T-helper 1 cell treated with Interleukin-12 subunit alpha and Interleukin-12 subunit beta and Interleukin-4 antibody, amounts not matched to agents 30 ng/mL and 1 ng/mL, for 36 hours (primary cell): ENCODE measurements at regions not wholly inside any gene's neighbourhood (a gene's known extent, or its start where the extent isn't known, plus 50 kb on each side); places are given as distances from the start of the nearest gene placed in this dataset.
"Not testable (repeated sequence)": the region's sequence is repeated elsewhere in the genome, so short reads cannot be mapped to it uniquely, and the experiment has no call there.

ENCODE experiments used
- intact Hi-C: fragments of 100-400 bp; cut with micrococcal nuclease; formaldehyde crosslinking; loops from one replicate; pipeline ENCODE4 v1.15.1; 2024

DNA sequence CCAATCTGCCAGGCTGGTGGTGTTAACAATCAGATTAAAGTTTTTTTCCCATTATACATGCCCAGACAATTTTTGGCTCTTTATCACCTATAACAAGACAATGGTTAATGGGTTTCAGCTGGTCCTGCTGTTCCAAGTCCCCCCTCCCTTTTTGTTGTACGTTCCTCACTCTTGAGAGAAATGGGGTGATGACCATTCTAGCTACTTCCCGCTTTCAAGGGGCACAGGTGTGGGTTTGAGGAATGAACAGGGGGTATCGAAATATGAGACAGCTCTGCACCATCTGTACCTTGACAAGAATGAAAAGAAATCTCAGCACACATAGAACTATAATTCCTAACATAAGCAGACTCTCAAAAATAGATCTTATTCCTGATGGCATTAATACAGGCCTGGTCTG lies 326.8 kb downstream of the PTPRU start:
- intact Hi-C loops, result no loop called here

DNA sequence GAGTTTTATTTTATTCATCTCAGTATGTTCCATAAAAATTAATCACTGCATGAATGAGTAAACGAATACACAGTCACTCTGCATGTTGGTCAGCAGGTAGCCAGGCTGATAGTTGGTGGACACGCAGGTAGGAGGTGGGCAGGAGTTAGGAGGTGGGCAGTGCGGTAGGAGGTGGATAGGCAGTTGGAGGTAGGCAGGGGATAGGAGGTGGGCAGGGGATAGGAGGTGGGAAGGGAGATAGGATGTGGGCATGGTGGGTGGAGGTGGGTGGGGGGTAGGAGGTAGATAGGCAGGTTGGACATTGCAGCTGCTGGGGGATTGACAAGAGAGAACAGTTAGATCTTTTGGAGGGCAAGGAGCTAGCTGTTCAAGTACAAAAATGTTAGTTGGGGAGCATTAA lies 322.7 kb downstream of the PTPRU start:
- intact Hi-C loops, result no loop called here

DNA sequence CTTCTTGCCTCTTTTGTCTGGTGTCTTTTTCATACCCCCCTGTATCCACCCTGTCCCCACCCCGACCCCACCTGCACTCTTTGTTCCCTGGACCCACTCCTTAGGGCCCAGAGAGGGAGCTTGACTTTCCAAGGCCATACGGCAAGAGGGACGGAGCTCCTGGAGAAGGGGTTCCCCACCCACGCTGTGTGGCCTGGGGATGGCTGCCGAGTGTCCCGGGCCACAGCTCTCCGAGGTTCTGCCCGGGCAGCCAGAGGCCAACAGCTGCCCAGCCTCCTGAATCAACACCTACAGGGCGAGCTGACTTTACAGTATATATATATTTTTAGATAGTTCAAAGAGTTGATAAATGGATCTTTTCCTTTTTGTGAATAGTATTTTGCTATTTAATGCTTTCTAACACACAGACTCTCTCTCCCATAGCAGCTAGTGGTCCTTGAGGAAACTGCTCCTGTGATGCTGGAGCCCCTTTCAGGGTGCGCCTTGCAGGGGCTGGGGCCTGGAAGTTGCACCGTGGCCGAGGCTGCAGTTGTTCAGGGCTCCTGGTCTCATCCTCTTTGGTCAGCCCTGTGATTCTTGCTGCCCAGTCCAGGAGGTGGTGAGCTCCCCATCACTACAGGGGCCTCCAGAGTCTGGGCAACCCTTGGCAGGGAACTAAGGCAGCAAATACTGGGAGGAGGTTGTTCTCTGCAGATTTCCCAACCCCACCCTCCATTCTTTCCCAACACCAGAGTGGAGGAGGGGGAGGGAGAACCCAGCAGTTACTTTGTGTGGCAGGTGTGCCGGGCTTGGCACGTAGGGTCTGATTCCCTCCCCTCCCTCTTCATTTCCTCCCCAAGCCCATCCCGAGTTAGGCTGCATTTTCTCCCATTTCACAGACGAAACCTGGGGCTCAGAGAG lies 321.6 kb downstream of the PTPRU start:
- intact Hi-C loops, result no loop called here

DNA sequence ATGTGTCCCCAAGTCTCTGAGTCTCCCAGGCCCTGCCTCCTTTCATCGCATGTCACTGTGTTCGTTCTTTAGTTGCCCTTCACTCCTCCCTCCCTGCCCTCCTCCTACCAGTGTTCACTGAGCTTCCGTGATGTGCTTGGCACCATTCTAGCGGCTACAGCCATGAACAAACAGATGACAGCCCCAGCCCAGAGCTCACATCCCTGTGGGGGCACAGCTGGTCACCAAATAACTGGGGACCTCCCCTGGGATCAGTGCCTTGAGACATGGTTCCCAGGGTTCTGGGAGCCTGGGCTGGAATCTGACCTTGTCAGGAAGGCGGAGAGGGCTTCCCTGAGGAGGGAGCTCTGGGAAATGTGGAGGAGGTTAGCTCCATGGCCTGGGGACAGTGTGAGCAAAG lies 320.7 kb downstream of the PTPRU start:
- intact Hi-C loops, result no loop called here

DNA sequence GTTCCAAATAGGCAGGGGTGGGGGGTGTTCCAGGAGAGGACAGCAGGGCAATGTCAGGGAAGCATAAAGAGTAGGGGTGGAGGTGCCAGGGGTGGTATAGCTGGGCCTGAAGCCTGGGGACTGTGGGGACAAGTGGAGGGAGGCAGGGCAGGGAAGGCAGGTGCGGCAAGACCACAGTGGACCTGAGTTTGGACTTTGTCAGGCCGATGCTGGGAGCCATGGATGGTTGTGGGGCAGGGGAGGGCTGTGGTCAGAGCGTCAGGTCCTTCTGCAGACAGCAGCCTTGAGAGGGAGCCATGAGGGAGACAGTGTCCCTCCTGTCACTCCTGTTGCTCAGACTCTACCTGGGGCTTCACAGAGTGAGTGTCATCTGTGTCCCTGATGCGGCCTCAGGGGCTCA lies 320.3 kb downstream of the PTPRU start:
- intact Hi-C loops, result no loop called here

DNA sequence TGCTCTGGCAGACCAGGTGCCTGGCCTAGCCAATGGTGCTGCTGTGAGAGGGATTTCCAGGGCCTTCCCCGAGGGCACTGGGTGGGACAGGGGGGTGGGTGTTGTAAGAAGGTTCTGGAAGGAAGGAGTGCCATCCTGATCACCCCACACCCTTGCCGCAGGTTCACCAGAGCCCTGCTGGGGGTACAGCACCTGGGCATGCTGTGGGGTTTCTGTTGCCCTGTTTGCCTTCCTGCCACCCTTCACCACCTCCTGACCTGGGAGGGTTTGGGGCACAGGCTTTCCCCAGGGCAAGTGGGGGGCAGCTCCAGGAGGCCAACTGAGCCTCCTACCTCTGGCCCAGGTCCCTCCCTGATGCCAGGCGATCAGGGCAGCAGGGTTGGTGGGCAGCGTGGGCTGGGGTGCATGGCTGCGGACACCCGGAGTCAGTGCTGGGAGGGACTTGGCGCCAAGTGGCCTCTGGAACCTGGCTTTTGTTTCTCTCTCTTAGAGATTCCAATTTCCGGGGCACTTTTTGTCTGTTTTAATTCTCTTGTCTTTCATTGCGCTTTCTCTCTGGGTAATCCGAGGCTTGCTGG lies 318.8 kb downstream of the PTPRU start:
- intact Hi-C loops, result no loop called here

DNA sequence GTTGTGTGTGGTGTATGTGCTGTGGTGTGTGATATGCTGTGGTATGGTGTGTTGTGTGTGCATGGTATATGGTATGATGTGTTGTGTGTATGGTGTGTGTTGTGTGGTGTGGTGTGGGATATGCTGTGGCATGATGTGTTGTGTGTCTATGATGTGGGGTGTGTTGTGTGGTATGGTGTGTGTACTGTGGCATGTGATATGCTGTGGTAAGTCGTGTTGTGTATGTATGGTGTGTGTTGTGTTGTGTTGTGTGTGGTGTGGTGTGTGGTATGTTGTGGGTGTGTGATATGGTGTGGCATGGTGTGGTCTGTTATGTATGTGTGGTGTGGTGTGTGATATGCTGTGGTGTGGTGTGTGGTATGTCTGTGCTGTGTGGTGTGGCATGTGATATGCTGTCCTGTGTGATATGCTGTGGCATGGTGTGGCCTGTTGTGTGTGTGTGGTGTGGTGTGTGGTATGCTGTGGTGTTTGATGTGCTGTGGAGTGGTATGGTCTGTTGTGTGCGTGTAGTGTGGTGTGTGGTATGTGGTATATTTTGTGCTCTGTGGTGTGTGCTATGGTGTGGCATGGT lies 318.0 kb downstream of the PTPRU start:
- intact Hi-C loops, result no loop called here

DNA sequence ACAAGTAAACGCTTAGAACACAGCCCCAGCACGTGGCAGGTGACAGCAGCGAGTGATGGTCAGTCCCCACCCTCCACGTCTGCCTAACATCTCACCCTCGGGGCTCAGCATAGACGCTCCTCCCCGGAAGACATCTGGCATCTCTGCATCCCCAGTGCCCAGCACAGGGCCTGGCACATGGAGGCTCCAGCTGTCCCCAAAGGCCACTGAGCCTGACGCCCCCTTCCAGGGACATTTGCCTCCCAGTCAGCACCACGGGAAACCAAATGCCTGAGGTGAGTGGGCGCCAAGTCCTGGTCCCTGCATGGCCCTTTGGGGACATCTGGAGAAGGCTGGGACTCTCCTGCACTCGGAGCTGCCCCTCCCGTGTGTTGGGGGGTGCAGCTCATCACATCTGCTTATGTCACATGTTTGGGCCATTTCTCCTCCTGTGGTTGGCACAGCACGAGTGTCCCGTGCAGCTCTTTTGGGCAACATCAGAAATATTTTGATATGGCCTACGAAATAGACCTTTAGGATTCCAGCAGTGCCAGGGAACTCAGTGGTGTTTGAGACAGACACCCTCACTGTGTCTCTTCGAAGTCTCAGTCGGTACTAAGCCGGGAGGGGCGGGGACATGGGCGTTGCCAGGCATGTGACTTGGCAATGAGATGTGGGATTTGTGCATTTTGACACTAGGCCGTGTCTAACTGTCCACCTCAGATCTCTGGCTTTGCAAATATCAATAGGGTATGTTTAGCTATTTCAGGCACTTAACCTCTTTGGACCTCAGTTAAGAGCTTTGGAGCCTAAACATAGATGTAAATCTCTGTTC lies 315.0 kb downstream of the PTPRU start:
- intact Hi-C loops, result no loop called here

DNA sequence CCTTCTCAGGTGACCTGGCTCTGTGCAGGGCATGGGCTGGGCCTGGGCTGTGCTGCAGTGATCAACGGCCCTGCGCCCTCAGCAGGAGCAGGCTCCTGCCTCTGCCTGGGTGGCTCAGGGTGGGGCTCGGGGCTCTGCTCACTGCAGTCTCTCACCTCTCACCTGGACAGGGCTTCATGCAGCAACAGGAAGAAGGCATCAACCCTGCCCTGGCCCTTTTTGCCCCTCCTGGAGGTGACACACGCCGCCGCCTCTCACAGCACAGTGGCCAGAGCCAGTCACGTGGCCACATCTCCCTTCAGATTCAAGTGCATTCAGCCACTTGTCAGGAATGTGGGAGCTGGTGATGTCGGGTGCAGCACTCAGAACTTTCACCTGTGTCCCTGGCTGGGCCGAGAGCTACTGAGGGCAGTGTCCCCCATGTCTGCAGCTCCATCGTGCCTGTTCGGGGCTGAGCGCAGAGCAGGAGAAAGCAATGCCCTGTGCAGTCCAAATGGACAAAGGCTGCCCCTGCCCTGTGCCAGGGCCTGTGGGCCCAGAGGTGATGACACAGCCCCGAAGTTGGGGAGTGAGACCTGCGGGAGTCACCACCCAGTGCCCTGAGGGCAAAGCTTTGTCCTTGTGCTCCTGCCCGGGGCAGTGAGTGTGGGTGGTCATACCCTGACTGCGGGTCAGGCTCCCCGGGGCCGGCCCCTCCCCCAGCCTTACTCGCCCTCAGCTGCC lies 314.0 kb downstream of the PTPRU start:
- intact Hi-C loops, result no loop called here

DNA sequence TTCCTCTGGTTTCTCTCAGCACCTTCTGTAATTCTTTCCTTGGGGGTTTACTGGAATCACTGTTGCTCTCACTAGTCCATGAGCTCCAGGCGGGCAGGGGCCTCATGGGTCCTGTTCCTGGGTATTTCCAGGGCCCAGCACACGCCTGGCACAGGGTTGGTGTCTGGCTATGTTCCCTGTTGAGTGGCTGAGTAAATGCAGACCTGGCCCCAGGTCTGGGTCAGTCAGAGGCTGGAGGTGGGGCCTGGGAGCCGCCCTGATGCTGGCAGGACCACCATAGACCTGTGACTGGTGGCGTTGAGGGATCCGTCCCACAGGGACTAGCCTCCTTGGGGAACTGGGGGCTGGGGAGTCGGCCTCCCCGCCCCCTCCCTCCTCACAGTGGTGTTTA lies 313.4 kb downstream of the PTPRU start:
- intact Hi-C loops, result not testable (repeated sequence)

DNA sequence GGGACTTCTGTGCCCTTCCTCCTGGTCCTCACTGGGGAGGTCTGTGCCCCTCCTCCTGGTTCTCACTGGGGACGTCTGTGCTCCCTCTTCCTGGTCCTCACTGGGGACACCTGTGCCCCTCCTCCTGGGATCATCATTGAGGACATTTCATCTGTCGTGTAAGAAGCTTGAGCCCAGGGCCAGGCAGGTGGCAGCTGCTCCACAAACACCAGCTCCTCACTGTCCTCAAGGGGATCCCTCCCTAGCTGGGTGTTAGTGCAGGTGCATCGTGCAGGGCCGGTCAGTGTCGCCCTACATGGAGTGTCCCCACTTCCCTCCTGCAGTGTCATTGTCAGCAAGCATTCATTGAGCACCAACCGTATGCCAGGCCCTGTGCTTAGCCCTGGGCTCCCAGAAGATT lies 312.7 kb downstream of the PTPRU start:
- intact Hi-C loops, result no loop called here

DNA sequence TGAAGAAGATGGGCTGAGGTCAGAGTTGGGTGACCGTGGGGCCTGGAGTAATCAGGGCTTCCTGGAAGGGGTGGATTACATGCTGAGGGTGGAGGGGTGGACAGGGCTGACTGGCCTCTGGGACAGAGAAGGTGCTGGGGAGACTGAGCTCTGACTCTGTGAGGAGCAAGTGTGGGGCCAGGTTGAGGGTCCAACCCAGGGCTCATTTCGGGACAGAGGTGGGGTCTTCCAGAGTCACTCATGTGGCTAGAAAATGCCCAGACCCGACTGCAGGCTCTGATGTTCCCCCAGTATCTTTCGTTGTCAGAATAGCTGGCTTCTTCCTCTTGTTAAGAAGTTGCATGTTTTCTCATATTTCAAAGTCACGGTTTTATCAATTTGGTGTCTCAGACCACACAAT lies 311.8 kb downstream of the PTPRU start:
- intact Hi-C loops, result no loop called here

DNA sequence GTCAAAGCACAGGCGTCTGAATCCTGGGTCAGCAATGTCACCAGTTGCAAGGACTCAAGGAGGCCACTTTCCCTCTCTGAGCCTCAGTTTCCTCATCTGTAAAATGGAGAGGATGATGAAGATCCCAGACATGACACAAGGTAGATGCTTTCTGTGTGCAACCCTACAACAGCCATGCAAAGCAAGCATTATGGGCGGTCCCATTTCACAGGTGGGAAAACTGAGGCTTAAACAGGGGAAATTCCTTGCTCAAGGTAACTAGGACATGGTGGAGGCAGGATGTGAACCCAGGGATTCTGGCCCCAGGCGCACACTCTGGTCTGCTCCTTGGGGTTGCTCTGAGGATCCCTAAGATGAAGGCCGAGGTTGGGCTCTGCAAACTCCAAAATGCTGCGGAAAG lies 311.0 kb downstream of the PTPRU start:
- intact Hi-C loops, result no loop called here

DNA sequence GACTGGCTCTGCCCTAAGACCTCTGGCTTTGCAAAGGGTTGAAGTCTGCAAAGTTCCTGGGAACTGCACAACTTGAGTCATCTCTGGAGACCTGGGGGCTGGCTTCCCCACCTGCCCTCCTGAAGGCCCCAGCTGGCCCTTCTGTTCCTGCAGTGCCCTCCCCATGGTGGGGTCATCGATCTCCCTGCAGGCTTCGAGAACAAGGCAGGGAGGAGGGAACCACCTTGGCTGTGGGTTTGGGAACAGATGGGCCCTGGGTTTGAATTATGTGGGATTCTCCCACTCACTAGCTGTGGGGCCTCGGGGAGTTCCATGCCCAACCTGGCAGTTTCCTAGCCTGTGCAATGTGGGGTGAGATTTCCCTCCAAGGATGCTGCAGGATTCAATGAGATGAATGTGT lies 310.2 kb downstream of the PTPRU start:
- intact Hi-C loops, result no loop called here

DNA sequence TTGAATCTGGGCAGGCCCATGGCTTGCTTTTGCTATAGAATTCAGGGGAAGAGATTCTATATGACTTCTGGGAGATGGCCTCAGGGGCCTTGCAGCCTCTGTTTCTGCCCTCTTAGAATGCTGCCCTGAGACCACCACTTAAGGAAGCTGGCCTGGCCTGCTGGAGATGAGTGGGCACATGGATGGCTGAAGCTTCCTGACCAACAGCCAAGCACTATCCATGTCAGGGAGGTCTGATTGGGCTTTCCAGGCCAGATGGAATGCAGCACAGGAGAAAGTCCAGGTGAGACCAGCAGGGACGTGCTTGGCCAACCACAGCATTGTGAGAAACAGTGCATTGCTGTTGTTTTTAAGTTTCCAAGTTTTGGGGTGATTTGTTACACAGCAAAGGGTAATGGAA lies 308.1 kb downstream of the PTPRU start:
- intact Hi-C loops, result no loop called here

DNA sequence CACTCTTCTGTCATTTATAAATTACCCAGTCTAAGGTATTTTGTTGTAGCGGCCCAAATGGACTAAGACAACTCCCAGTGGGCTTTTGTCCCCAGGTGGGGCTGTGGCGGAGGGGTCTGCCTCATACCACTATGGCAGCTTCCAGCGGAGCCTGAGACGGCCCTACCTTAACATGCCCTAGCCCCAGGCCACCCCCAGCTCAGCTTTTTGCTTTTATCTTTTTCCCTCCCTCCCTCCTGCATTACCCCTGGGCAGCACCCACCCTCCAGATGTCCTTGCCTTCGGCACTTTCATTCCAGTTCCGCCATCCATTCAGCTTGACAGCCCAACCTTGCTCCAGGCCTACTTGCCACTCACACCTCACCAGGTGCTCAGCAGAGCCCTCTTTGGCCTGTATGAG lies 307.3 kb downstream of the PTPRU start:
- intact Hi-C loops, result no loop called here

DNA sequence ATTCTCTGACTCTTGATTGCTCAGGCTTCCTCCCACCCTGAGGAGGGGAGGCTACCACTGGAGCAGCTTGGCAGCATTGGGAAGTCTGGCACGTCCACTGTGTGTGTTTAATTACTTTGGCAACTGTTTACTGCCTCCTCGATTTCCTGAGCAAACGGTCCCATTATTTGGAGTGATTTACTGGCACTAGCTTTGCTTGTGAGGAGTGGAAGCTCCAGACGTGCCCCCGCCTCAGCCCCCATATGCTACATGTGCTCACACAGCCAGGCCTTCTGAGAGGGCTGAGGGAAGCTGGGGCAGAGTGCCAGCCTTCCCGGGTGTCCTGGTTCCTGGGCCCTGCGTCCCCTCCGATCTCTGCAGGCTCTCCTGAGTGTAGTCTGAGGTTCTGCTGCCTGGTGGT lies 306.2 kb downstream of the PTPRU start:
- intact Hi-C loops, result no loop called here

DNA sequence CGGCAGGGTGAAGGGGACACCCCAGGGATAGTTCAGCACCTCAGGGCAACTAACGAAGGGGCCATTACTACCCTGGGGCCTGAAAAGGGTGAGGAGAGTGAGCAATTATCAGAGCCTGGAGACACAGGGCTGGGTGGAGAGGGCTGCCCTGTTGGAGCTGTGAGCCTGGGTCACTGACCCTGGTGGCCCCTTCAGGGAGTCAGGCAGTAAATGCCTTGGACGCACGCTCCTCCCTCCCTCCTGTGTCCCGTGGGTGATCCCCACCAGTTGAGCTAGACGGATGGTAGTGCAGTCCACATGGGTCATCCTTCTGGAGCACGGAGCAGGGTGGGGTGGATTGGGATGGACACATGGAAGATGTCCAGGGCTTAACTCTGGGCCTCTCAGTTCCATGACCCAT lies 305.3 kb downstream of the PTPRU start:
- intact Hi-C loops, result no loop called here

DNA sequence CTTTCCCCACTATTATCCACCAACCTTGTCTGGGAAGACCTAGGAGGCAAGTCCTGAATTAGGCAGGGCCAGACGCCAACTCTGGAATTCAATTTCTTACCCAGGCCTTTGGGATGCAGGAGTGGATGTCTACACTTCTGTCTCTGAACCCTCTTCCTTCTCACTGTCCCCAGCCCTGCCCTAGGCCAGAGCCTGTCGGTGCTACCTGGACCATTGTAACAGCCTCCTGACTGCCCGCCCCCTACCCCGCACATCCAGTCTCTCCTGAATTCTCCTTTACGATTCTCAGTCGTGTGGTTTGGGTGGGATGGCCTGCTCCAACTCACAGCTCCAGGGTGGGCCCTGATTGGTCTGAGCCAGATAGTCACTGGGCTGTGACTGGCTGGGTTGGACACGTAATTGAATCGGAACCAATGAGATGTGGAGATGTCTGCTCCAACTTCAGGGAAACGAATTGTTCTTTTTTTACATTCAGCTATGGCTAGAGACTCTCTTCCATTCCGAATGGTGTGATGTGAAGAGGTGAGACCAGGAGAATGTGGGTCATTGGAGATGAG lies 304.6 kb downstream of the PTPRU start:
- intact Hi-C loops, result no loop called here

DNA sequence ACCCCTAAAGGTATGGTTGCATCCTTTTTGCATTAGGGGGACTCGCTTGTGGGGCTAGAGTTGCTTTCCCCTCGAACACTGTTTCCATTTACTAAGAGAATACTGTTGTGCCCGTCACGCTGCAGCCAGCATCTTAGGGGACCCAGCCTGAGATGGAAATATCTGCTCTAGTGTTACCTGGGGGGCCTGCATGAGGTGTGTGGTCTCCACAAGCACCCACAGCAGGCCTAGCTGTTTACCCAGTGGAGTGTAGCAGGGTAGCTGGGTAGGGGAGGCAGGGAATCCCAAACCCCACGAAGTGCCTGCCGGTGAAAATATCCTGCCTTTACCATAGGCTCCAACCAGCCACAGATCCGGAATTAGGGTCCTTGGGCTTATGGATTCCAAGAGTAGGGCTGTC lies 303.6 kb downstream of the PTPRU start:
- intact Hi-C loops, result no loop called here

DNA sequence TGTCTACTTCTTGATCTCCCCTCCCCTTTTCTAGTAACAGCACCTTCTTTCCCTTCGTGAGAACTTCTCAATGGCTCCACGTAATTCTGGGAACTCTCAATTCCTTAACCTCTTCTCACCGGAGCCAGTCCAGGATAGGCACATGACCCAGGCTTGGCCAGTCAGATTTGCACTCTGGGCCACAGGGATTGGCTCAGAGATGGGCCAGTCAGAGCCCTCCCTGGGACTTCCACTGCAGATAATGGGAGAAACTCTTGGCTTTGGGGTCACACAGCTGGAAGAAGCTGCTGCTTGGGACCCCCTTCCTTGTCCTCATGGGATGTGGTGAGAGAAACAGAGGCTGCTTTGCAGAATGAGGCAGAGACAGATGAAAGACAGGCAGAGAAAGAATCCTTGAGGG lies 302.3 kb downstream of the PTPRU start:
- intact Hi-C loops, result no loop called here
